HG02642 (cell line): ENCODE measurements at regions not wholly inside any gene's neighbourhood (a gene's known extent, or its start where the extent isn't known, plus 50 kb on each side); places are given as distances from the start of the nearest gene placed in this dataset.

ENCODE experiments used
- ATAC-seq: cut with Tn5 transposase; IDR thresholded peaks from one replicate; pipeline ENCODE4 v1.9.1; 2021; ENCODE audit warnings: mild to moderate bottlenecking; ENCODE audit not compliant: unreplicated experiment, poor library complexity

DNA sequence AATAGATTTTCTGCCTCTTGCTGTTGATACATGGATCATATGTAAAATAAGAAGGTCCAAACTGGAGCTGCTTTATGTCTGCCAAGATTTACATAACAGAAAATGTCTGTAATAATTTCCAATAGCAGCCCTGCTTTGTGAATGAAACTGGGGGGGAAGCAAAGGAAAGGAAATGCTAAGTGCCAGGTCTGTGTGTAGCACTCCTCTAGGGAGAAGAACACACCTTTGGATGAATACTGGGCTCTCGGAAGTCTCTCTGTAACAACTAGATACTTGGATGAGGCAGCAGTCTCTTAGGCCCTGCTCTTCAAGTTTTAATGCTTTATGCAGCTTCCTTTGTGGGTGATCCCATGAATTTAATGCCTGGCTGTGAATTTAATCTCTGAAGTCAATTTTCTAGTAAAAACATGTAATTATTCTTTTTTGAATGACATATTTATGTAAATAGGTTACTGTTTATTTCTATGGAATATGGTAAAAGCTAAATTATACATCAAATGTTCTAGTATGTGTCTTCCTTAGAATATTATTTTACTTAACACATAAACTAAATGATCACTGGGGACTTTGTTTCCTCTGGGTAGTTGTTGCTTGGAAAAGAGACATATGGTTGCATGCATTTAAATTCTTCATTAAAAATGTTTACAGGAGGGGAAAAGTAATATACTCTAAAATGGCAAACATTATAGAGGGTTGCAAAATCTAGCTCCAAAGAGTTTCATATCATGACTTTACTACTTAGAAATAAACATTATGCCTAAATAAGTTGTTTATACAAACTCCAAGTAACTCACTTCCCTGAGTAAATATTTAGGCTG, 336.6 kb upstream of the CWC22 start:
- no peak for ATAC-seq

DNA sequence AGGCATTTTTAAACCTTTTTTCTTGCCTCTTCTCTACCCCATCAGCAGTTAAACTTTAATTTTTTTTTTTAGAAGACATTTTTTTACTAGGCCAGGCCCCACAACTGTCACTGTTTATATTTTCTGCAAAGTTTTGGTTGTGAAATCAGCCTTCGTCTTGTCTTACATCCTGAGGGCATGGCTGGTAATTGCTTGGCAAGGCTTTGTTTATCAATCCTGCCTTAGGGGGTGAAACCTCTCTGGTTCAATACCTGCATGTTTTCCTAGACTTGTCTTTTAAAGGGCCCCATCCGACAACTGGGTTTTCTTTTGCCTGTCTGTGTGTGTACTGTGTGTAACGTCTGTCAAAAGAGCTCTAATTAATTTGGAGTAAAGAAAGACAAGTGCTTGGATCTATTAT, 330.0 kb upstream of the CWC22 start:
- no peak for ATAC-seq

DNA sequence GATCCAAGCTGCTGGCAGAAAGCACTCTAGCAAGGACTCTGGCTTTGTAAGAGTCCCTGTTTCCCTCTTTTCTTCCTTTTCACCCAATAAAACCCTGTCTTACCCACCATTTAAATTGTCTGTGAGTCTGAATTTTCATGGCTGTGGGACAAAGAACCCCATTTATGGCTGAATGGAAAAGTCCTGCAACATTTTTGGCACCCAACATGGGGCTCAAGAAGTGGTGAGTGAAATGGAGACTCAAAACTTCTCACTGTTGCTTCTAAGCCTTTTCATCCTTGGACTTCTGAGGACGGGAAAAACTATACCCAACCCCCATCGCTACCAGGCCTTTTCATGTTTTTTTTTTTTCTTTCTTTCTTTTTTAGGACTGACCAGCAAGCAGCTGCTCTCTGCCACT, 329.5 kb upstream of the CWC22 start:
- ATAC-seq = no peak

DNA sequence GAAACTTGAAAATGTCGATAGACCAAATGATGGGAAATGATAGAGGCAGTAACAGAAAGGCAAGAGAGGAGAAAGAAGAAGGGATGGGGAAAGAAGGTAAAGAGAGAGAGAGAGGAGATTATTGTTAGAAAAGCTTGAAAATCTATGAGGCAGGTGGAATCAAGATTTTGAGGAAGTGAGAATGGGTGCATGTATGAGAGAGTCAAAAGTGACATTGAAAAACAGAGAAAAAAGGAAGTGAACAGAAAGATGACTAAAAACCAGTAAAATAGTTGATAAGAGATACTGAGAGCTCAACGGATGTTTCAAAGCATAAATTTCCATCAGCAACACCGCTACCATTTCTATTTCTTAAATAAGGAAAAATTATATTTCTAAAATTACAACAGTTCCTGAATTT, 327.4 kb upstream of the CWC22 start:
- peak; percentile 100 for ATAC-seq

DNA sequence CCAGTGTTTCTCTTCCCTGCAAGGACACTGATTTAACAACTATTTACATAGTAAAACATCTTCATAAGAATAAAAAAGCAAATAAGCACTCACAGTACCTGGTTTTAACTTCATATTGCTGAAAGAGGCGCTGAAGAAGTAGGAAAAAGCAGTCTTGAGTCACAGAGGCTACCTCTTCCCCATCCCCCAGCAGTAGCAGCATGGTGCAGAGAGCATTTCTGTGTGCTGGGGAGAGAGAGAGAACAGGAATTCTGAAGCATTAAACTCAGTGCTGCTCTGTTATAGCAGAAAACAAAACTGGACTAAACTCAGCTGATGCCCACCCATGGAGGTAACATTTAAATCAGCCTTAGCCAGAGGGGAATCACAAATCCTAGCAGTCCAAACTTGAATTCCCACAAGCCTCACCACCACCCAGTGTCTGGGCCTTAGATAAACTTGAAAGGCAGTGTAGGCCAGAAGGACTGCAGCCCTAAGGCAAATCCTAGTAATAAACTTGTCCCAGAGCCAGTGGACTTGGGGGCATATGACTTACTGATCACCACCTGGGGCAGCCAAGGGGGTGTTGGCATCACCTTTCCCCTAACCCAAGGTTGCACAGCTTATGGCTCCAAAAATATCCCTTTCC, 321.8 kb upstream of the CWC22 start:
- ATAC-seq = no peak

DNA sequence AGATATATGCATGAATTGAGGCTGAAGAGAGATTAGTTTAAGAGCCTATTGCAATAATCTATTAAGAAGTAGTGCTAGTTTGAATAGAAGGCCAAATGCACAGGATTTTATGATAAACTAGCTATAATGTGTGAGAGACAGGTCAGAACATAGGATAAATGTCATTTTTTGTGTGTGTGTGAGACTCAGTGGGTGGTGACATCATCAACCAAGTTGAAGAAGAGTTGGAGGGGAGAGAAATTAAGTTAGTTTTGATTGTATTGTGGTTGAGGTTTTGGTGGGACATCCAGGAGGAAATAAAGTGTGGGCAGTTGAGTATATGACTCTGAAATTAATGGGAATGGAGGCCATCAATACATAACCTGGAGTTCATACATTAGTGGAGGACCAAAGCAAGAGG, 320.1 kb upstream of the CWC22 start:
- ATAC-seq = no peak

DNA sequence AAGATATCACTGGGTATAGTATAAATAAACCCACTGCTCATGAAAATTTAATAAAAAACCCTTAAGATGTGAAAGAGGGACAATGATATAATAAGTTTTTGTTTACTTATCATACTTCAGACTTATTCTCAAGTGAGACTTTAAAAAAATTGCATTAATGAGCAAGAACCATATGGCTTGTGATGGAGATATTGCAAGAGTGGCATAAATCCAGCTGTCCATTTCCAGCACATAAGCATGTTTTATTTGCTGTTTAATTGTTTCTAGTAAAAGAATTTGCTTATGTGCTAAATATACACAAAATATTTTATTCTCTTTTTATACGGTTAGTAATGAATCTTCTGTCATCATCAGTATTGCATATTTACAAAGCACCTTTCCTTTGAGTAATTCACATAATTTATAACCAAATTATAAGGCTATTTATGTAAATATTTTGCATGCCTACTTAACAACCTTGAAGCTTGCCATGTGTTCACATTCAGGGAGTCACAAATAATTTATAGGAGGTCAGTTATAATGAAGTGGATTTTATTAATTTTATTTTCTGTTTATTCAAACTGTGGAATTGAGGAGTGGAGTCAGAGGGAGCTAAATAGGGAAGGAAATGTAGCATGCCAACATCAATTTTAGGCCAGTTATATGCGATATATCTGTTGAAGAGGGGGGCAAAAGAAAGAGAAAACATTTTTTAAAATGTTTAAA, 318.5 kb upstream of the CWC22 start:
- no peak for ATAC-seq

DNA sequence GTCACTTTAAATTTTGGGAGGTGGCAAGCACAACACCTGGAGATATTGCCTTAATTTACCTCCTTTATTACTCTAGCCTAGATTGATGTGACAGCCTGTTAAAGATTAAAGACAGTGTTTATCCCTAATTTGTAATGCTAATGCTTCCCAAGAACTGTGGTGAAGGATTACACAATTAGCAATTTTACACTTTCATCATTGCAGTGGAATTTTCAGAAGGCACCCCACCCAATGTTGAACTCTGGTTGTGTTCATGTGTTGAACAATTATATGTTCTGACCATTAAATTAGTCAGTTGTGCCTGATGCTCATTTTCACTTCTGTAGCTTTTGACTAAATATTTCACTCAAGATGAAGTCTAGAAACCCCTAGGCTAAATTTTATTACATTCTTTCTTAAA, 317.1 kb upstream of the CWC22 start:
- no peak for ATAC-seq

DNA sequence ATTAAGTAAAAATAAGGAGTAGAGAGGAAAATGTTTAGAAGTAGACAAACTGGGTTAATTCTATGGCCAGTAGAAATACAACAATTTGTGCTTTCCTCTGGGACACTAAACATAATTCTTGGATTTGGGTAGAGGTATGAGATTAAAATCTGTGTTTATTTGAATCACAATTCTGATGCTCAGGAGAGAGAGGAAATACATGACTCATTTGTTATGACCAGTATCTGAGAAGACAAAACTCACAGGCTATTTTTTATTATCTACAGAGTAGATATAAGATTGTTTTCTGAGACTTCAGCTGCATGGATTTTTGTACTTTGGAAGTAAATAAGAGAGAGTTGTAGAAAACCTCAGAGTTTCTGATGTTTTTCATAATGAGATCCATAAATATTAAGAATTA, 315.7 kb upstream of the CWC22 start:
- ATAC-seq = no peak

DNA sequence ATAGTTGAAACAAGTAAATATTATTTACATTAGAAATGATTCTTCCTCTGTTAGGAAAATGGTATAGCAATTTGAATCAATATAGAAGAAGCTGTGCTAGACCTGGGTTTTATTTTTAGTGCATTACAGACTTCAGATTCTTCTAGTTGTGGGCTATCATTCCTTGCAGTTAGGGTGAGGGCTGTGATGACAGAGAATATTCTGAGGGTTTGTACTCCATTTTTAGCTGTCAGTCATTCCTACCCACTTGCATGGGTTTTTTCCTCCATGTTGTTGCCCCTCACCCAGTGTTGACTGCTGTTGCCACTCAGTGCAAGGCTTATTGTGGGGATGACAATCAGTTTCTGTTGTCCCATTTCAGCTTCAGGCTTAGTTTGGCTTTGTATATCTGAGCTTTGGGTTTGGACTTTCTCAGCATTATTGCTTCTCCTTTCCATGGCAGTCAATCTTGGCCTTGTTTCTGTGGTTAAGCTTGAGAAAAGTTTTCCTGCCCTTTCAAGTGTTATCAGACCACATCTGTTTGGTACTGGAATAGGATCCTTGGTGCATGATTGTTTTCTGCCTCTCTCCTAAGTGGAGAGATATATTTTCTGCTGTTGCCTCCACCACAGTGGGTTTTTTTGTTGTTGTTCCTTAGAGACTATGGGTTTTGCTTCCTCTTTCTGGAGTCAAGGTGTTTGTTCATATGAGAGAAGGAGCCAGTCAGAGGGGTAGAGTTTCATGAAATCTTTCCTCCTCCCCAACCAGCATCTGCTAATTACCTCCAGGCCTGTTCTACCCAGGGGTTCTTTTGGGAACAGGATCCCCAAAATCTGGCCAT, 312.7 kb upstream of the CWC22 start:
- peak; percentile 83 for ATAC-seq

DNA sequence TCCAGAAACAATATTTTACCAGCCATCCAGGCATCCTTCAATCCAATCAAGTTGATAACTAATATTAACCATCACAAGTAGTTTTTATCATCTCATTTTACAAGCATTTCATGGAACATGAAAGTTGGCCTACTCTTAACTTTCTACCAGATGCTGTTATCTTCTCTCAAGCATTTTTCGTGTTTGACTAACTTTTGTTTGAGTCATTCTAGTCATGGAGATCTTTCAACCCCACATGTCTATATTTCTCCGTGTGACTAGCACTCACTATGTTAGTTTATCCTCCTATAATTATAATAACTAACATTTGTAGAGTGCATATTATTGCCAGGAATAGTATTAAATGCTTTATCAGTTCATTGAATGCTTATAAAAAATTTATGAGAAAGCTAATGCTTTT, 307.0 kb upstream of the CWC22 start:
- ATAC-seq = no peak

DNA sequence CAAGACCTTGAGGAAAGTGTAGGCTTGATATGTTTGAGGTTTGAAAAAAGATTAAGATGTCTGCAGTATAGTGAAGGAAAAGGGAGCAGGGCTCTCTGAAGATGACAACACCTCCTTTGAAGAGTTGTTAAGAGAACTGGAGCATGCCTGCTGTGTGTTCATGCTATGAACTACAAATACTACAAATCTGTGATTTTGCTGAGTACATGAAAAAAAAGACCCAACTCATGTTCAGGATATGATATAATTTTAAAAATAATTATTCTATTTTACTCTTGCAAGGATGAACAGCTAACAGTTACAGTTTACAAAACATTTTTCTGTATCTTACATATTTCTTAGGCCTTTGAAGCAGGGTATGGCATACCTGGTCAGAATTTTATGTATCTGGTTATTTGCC, 305.4 kb upstream of the CWC22 start:
- no peak for ATAC-seq

DNA sequence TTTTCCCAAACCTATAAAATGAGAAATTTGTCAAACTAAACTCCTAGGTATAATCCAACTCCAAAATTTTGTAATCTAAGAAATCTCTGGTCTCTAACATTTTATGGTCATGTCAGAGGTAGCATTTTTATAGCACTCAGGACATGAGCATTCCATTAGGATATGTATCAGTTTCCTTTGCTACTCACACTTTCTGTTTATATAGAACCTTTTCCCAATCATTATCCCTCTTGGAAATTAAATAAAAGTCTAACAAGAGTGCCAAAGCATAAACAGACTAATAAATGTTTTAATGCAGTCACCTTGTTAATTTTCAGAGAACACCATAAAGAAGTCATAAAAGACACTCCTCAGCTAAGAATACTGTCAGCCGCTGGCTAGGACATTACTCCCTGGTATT, 300.0 kb upstream of the CWC22 start:
- ATAC-seq = no peak

DNA sequence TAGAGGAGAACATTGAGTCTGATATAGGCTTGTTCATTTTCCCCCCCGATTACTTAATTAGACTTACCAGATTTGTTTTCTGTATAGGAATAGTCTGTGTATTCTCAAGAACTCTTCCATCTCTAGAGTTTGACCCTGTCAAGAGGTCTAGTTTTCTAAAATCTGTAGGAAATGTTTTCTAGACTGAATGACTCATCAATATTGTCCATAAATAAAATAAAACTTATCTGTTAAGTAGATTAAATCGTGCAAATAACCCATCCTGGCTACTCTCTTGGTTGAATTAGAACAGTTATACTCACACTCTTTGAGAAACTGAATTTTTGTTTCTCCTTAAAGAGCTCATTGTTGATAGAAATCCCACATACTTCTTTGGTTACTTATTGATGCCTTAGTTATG, 299.2 kb upstream of the CWC22 start:
- no peak for ATAC-seq

DNA sequence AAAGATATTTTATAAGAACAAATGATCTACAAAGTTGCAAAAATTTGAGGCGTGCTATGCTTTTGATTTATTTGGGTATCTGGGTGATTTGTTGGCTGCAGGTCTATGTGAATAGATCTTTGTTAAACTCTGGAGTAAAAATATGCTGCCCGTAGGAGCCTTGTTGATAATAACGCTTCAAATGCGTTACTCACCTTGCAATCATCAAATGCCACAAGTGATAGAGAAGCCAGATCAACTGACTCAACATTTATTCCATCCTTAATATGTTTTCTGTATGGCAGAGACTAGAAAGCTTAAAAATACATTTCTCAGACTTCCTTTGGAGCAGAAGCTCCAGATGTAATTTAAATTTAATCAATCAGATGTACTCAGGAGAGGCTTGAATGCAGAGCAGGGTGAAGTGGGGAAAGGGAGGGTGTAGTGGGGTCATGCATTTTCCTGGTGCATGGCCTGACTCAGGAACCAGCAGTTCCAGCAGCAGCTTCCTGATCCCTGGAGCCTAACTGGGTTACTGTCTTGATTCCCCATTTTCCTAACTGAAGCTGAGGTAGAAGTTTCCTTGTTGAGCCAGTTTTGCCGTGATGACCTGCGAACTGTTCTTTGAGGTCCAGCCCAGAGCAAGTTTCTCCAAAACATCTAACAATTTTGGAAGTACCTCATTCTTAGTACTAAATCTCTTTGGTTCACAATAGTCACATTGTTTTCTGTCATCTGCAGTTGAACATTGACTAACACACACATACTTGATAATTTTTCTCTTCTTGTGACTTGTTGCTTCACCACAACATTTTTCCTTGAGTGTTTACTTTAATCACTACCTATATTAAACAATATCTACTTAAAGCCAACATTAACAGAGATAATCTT, 284.7 kb upstream of the CWC22 start:
- no peak for ATAC-seq

DNA sequence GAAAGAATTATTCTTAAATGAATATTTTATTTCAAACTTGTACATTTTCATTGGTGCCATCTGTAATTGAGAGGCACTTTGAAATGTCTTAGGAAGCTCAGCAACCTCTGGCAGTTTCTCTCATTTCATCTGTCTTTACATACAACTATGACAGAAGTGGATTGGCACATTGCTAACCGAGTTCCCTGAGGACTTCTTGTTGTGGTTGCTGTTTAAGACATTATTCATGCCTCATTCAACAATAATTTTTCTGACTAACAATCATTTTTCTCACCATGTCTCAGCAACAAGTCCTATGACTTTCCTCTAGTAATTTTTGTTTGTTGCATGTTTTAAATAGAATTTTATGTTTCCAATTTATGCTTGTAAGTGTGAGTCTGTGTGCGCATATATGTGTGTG, 284.0 kb upstream of the CWC22 start:
- ATAC-seq = no peak

DNA sequence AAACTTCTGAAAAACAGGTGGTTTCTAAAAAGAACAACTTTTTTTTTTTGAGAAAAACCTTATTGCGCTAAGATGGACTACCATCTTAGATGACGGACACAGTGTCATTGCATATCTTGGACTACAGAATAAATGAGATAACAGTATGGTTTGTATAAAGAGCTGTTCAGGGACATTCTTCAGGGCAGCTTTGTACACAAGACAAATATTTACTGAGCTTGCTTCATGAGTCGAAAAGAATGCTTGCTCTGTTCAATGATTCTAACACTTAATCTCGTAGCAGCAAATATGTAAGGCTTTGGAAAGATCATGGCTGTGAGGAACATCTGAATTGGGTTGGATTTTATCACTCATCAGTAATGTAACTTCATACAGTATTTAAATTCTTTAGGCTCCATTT, 282.5 kb upstream of the CWC22 start:
- ATAC-seq = no peak

DNA sequence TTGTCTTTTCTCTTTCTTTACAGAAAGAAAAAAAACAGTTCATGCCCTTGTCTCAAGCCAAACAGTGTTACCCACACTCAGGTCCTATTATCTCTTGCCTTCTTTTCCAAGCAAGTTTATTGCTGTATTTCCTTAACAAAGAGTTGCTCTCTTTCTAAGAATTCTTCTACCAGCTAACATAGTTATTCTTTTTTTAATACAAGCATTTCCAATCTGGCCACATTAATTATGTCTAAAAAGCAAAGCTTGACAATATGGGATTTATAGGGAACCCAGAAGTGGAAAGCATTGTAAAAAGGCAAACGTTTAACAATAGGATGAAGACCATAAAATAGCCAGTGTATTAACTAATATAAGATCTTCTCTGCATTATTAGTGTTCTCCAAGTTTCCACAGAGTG, 272.5 kb upstream of the CWC22 start:
- ATAC-seq = no peak

DNA sequence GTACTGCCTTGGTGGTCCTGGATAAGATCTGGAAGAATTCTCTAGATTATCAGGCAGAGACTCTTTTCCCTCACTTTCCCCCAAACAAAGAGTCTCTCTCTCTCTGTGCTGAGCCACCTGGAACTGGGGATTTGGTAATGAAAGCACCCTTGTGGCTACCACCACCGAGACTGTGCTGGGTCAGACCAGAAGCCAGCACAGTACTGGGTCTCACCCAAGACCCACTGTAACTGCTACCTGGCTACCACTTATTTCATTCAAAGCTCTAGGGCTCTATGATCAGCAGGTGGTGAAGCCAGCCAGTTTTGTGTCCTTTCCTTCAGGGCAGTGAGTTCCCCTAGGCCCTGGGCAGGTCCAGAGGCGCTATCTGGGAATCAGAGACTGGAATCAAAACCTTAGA, 269.6 kb upstream of the CWC22 start:
- no peak for ATAC-seq

DNA sequence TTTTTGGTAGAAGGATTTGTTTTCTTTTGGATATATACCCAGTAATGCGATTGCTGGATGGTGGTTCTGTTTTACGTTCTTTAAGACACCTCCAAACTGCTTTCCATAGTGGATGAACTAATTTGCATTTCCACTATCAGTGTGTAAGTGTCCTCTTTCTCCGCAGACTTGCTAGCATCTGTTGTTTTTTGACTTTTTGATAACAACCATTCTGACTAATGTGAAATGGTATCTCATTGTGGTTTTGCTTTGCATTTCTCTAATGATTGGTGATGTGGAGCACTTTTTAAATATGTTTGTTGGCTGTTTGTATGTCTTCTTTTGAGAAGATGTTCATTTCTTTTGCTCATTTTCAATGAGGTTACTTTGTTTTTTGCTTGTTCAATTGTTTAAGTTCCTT, 260.9 kb upstream of the CWC22 start:
- ATAC-seq = no peak
